ENCODE measurements at regions not wholly inside any gene's neighbourhood (a gene's known extent, or its start where the extent isn't known, plus 50 kb on each side); places are given as distances from the start of the nearest gene placed in this dataset.

DNA sequence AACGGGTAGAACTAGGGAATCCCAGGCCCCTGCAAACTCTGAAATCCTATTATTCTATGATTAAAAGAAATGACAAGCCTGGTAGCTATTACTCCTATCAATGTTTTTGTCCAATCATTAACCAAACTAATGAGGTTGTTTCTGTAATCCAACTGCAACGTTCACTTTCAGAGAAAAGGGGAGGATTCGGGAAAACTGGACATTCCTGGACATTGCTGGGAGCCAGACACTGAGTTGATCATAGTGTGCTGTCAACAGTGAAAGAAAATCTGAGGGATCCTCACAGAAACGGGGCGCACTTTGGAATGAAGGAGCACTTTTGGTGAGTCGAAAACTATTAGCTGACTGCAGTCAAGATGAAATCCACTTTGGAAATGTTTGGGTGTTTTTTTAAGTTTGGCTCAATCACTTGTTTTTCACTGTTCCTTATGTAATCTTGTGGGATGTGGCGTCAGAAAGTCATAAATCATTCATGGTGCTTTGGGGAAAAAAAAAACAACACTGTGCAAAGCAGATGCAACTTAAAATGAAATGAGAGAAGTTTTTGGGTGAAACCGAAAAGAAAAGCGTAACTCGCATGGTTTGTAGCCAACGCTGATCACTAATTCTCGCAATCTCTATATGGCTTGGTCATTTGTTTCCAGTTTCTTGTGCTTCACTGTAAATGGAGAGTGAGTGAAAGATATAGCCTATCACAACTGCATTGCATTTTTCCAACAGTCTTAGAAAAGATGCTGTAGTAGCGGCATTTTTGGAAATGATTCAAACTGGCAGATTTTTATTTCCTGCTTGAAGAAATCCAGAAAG is 51.2 kb upstream of the ADRA1B start:
- TF ChIP-seq CTCF (IDR thresholded peaks at IDR 0.05; ENCODE audit: low read depth, low read length) (no peak), POLR2A (IDR thresholded peaks at IDR 0.05; ENCODE audit: extremely low read depth, insufficient read length) (no peak), MYC (IDR thresholded peaks at IDR 0.05; ENCODE audit: low read depth, low read length) (no peak)
